ENCODE measurements at regions not wholly inside any gene's neighbourhood (a gene's known extent, or its start where the extent isn't known, plus 50 kb on each side); places are given as distances from the start of the nearest gene placed in this dataset.

GRCh38 chr11:43072096-43072495 is 239.7 kb upstream of the API5 start:
- TF ChIP-seq TEAD4 (IDR thresholded peaks at IDR 0.05) (no peak), CREB1 (IDR thresholded peaks at IDR 0.05; ENCODE audit: low read depth) (no peak)

- TF ChIP-seq, protein P1, sequence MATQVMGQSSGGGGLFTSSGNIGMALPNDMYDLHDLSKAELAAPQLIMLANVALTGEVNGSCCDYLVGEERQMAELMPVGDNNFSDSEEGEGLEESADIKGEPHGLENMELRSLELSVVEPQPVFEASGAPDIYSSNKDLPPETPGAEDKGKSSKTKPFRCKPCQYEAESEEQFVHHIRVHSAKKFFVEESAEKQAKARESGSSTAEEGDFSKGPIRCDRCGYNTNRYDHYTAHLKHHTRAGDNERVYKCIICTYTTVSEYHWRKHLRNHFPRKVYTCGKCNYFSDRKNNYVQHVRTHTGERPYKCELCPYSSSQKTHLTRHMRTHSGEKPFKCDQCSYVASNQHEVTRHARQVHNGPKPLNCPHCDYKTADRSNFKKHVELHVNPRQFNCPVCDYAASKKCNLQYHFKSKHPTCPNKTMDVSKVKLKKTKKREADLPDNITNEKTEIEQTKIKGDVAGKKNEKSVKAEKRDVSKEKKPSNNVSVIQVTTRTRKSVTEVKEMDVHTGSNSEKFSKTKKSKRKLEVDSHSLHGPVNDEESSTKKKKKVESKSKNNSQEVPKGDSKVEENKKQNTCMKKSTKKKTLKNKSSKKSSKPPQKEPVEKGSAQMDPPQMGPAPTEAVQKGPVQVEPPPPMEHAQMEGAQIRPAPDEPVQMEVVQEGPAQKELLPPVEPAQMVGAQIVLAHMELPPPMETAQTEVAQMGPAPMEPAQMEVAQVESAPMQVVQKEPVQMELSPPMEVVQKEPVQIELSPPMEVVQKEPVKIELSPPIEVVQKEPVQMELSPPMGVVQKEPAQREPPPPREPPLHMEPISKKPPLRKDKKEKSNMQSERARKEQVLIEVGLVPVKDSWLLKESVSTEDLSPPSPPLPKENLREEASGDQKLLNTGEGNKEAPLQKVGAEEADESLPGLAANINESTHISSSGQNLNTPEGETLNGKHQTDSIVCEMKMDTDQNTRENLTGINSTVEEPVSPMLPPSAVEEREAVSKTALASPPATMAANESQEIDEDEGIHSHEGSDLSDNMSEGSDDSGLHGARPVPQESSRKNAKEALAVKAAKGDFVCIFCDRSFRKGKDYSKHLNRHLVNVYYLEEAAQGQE (IDR thresholded peaks at IDR 0.05; ENCODE audit: low read depth) = no peak
- TF ChIP-seq TAF1 (IDR thresholded peaks at IDR 0.05; ENCODE audit: low read depth) (no peak), RAD21 (IDR thresholded peaks at IDR 0.05; ENCODE audit: low read depth) (no peak), NFIC (IDR thresholded peaks at IDR 0.05) (no peak), USF1 (IDR thresholded peaks at IDR 0.05) (no peak), FOXM1 (IDR thresholded peaks at IDR 0.05; ENCODE audit: borderline replicate concordance, low read depth) (no peak), EGR1 (IDR thresholded peaks at IDR 0.05) (no peak), MAX (IDR thresholded peaks at IDR 0.05) (no peak), YY1 (IDR thresholded peaks at IDR 0.05; ENCODE audit: low read depth) (no peak), CEBPB (IDR thresholded peaks at IDR 0.05) (no peak), TCF12 (IDR thresholded peaks at IDR 0.05; ENCODE audit: low read depth) (no peak)
Measured at GRCh38 chr11:43072911-43073310, 238.9 kb upstream of the API5 start.

- TF ChIP-seq MAX (IDR thresholded peaks at IDR 0.05) (no peak), NFIC (IDR thresholded peaks at IDR 0.05) (no peak), EGR1 (IDR thresholded peaks at IDR 0.05) (no peak), ZBTB7A (IDR thresholded peaks at IDR 0.05; ENCODE audit: low read depth) (no peak), USF1 (IDR thresholded peaks at IDR 0.05) (no peak), RAD21 (IDR thresholded peaks at IDR 0.05; ENCODE audit: low read depth) (no peak), CREB1 (IDR thresholded peaks at IDR 0.05; ENCODE audit: low read depth) (no peak), EP300 (IDR thresholded peaks at IDR 0.05; ENCODE audit: borderline replicate concordance) (no peak), YY1 (IDR thresholded peaks at IDR 0.05; ENCODE audit: low read depth) (no peak), CEBPB (IDR thresholded peaks at IDR 0.05) (no peak)
Measured at GRCh38 chr11:43074810-43075209, 237.0 kb upstream of the API5 start.

- no peak for TF ChIP-seq NFIC (IDR thresholded peaks at IDR 0.05)
- TF ChIP-seq, protein P1 (IDR thresholded peaks at IDR 0.05; ENCODE audit: low read depth) = no peak
- TF ChIP-seq RAD21 (IDR thresholded peaks at IDR 0.05; ENCODE audit: low read depth) = no peak
- no peak for TF ChIP-seq EP300 (IDR thresholded peaks at IDR 0.05; ENCODE audit: borderline replicate concordance)
- no peak for TF ChIP-seq CREB1 (IDR thresholded peaks at IDR 0.05; ENCODE audit: low read depth)
- TF ChIP-seq TCF12 (IDR thresholded peaks at IDR 0.05; ENCODE audit: low read depth) = no peak
- TF ChIP-seq TEAD4 (IDR thresholded peaks at IDR 0.05) = no peak
- no peak for TF ChIP-seq USF1 (IDR thresholded peaks at IDR 0.05)
- TF ChIP-seq YY1 (IDR thresholded peaks at IDR 0.05; ENCODE audit: low read depth) = no peak
- TF ChIP-seq TAF1 (IDR thresholded peaks at IDR 0.05; ENCODE audit: low read depth) = no peak
- no peak for TF ChIP-seq ZBTB7A (IDR thresholded peaks at IDR 0.05; ENCODE audit: low read depth)
- no peak for TF ChIP-seq MAX (IDR thresholded peaks at IDR 0.05)
- no peak for TF ChIP-seq FOXM1 (IDR thresholded peaks at IDR 0.05; ENCODE audit: borderline replicate concordance, low read depth)
- TF ChIP-seq EGR1 (IDR thresholded peaks at IDR 0.05) = no peak
- no peak for TF ChIP-seq CEBPB (IDR thresholded peaks at IDR 0.05)
Measured at GRCh38 chr11:43101113-43101512, 210.7 kb upstream of the API5 start.

DNA sequence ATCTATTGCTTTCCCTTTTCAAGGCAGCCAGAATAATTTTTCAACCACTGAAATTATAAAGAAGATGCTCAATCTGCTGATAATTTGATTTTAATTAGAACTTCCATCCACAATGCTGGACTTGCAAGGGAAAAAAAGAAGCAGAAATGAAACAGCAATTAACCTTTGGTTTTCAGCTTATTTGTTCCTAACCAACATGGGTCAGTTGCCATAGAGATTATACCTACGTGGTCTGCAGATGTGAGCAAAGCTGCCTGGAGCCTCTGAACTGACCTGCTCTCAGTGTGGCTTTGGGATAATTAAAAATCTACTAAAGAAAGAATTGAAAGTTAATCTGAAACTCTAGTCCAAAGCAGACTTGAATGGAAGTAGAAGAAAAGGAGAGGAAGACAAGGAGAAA is 195.7 kb upstream of the API5 start:
- no peak for TF ChIP-seq CREB1 (IDR thresholded peaks at IDR 0.05; ENCODE audit: low read depth)

GRCh38 chr11:43119275-43119970 is 192.4 kb upstream of the API5 start:
- TF ChIP-seq, protein P1 (IDR thresholded peaks at IDR 0.05; ENCODE audit: low read depth) = no peak
- TF ChIP-seq USF1 (IDR thresholded peaks at IDR 0.05) = no peak
- TF ChIP-seq EP300 (IDR thresholded peaks at IDR 0.05; ENCODE audit: borderline replicate concordance) = no peak
- TF ChIP-seq ZBTB7A (IDR thresholded peaks at IDR 0.05; ENCODE audit: low read depth) = no peak
- TF ChIP-seq CREB1 (IDR thresholded peaks at IDR 0.05; ENCODE audit: low read depth) = no peak
- no peak for TF ChIP-seq EGR1 (IDR thresholded peaks at IDR 0.05)
- TF ChIP-seq NFIC (IDR thresholded peaks at IDR 0.05) = no peak
- TF ChIP-seq TEAD4 (IDR thresholded peaks at IDR 0.05) = no peak
- TF ChIP-seq TCF12 (IDR thresholded peaks at IDR 0.05; ENCODE audit: low read depth) = no peak
- no peak for TF ChIP-seq YY1 (IDR thresholded peaks at IDR 0.05; ENCODE audit: low read depth)
- TF ChIP-seq CEBPB (IDR thresholded peaks at IDR 0.05) = no peak
- no peak for TF ChIP-seq MAX (IDR thresholded peaks at IDR 0.05)
- no peak for TF ChIP-seq FOXM1 (IDR thresholded peaks at IDR 0.05; ENCODE audit: borderline replicate concordance, low read depth)
- no peak for TF ChIP-seq TAF1 (IDR thresholded peaks at IDR 0.05; ENCODE audit: low read depth)
- no peak for TF ChIP-seq RAD21 (IDR thresholded peaks at IDR 0.05; ENCODE audit: low read depth)
